ENCODE measurements at regions not wholly inside any gene's neighbourhood (a gene's known extent, or its start where the extent isn't known, plus 50 kb on each side); places are given as distances from the start of the nearest gene placed in this dataset.

GRCh38 chr5:166499447-166500240 lies 1791.8 kb upstream of the WWC1 start:
- H3K4me1 Mint-ChIP-seq (ENCODE audit: low read depth), result no peaks in the 10 kb centered on the region
- DNase-seq, result no peak
- H3K27me3 Mint-ChIP-seq, result no peaks in the 10 kb centered on the region
- no peak overlapping the region for H3K4me3 Mint-ChIP-seq
- intact Hi-C loops (cut with micrococcal nuclease), result no loop called here
- POLR2A ChIA-PET, result no interaction called here
- CTCF ChIA-PET, result no interaction called here
- H3K27ac Mint-ChIP-seq, result no peak overlapping the region
- peaks cover 4% of the 10 kb centered on the region for H3K9me3 Mint-ChIP-seq
- H3K36me3 Mint-ChIP-seq, result no peaks in the 10 kb centered on the region

DNA sequence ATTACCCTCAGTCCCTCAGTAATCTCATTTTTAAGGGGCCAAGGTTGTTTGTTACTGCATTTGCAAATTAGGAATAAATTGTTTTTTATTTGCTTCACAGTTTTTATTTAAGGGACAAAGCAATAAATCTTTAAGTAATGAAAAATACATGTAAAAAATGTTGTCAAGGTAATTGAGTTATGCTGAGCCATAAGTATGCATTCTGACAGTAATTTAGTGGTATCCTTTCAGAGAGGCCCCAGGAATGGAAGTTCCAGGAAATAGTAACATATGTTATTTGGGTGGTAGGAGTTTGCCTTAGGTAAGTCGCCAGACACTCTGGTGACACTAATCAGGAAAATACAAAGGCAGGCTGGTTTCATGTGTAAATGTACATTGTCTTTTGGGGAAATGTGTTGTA lies 1787.9 kb upstream of the WWC1 start:
- H3K4me3 Mint-ChIP-seq, result no peak overlapping the region
- peaks cover 6% of the 10 kb centered on the region for H3K9me3 Mint-ChIP-seq
- intact Hi-C loops (cut with micrococcal nuclease), result no loop called here
- no peak for DNase-seq
- POLR2A ChIA-PET, result no interaction called here
- no peaks in the 10 kb centered on the region for H3K27me3 Mint-ChIP-seq
- no peak overlapping the region for H3K27ac Mint-ChIP-seq
- H3K36me3 Mint-ChIP-seq, result no peaks in the 10 kb centered on the region
- CTCF ChIA-PET, result no interaction called here
- H3K4me1 Mint-ChIP-seq (ENCODE audit: low read depth), result no peaks in the 10 kb centered on the region

DNA sequence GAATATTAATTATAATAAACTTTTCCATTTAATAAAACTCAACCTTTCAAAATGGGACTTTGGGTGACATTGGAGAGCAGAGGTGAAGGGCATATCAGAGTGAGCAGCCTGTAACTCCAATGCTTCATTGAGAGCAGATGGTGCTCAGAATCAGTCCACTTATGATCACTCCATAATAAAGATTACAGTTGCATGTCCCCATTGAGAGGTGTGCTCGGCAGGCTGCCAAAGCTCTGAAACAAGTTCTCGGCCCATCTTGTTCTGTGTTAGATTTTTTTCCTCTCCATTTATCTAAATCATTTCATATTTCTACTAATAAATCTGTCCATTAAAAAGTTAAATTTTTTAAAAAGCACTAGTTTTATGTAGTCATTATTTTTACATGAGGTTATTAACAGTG lies 1786.4 kb upstream of the WWC1 start:
- H3K27me3 Mint-ChIP-seq, result no peaks in the 10 kb centered on the region
- H3K27ac Mint-ChIP-seq, result no peak overlapping the region
- peaks cover 10% of the 10 kb centered on the region for H3K9me3 Mint-ChIP-seq
- H3K4me3 Mint-ChIP-seq, result no peak overlapping the region
- no peaks in the 10 kb centered on the region for H3K4me1 Mint-ChIP-seq (ENCODE audit: low read depth)
- intact Hi-C loops (cut with micrococcal nuclease), result no loop called here
- no peak for DNase-seq
- ChIA-PET POLR2A (no interaction called here), CTCF (no interaction called here)
- H3K36me3 Mint-ChIP-seq, result no peaks in the 10 kb centered on the region

- intact Hi-C loops (cut with micrococcal nuclease), result no loop called here
- H3K9me3 Mint-ChIP-seq, result peaks cover 10% of the 10 kb centered on the region
- H3K27ac Mint-ChIP-seq, result no peak overlapping the region
- ChIA-PET POLR2A (no interaction called here), CTCF (no interaction called here)
- H3K4me1 Mint-ChIP-seq (ENCODE audit: low read depth), result no peaks in the 10 kb centered on the region
- no peaks in the 10 kb centered on the region for H3K36me3 Mint-ChIP-seq
- no peaks in the 10 kb centered on the region for H3K27me3 Mint-ChIP-seq
- no peak for DNase-seq
- no peak overlapping the region for H3K4me3 Mint-ChIP-seq
Observed at GRCh38 chr5:166505544-166505943, 1785.9 kb upstream of the WWC1 start.

DNA sequence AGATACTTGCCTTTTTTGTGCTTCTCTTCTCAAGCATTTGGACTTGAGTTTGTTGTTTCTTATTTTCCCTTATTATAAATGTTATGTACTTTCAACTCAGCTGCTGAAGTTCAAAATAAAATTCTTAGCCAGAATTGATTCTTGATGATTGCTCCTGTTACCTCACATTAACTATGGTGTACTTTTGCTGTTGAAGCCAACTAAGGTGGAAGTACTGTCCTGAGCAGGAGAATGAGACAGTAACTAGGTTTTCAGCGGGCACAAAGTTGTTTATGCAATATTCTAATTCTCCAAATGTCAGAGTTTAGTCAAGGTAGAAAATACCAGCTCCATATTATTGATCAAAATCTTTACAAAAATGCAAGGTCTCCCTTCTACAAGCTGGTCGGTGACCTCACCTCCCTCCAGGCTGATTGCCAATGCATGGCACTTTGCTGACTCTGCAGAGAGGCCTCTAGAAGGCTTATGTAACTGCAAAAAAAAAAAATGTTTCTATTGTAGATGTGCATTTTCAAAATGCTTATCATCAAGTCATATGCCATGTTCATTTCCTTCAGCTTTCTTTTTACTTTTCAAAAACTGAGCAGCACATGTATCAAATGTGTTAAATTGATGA lies 1783.5 kb upstream of the WWC1 start:
- H3K4me1 Mint-ChIP-seq (ENCODE audit: low read depth), result no peaks in the 10 kb centered on the region
- no peaks in the 10 kb centered on the region for H3K36me3 Mint-ChIP-seq
- H3K9me3 Mint-ChIP-seq, result peaks cover 15% of the 10 kb centered on the region

GRCh38 chr5:166509085-166509484 lies 1782.4 kb upstream of the WWC1 start:
- Mint-ChIP-seq H3K36me3 (no peaks in the 10 kb centered on the region), H3K4me1 (ENCODE audit: low read depth) (no peaks in the 10 kb centered on the region), H3K27ac (no peak overlapping the region), H3K4me3 (no peak overlapping the region), H3K9me3 (peaks cover 18% of the 10 kb centered on the region), H3K27me3 (no peaks in the 10 kb centered on the region)
- ChIA-PET POLR2A (no interaction called here), CTCF (no interaction called here)
- DNase-seq, result no peak
- intact Hi-C loops (cut with micrococcal nuclease), result no loop called here

More for the DNA sequence above, 1783.5 kb upstream of the WWC1 start:
- H3K27me3 Mint-ChIP-seq, result no peaks in the 10 kb centered on the region
- ChIA-PET CTCF (interaction anchor here (0.6 kb wide), 1 partner anchor 11 kb away, joined by 3 read pairs; no protein-coding TSS in a partner anchor), POLR2A (no interaction called here)
- no peak for DNase-seq
- no peak overlapping the region for H3K4me3 Mint-ChIP-seq
- no peak overlapping the region for H3K27ac Mint-ChIP-seq
- intact Hi-C loops (cut with micrococcal nuclease), result no loop called here

- Mint-ChIP-seq H3K27ac (no peak overlapping the region), H3K9me3 (peaks cover 14% of the 10 kb centered on the region), H3K4me1 (ENCODE audit: low read depth) (no peaks in the 10 kb centered on the region), H3K36me3 (no peaks in the 10 kb centered on the region), H3K27me3 (no peaks in the 10 kb centered on the region), H3K4me3 (no peak overlapping the region)
- intact Hi-C loops (cut with micrococcal nuclease), result no loop called here
- ChIA-PET CTCF (no interaction called here), POLR2A (no interaction called here)
- DNase-seq, result no peak
Observed at GRCh38 chr5:166517976-166518375, 1773.5 kb upstream of the WWC1 start.

- intact Hi-C loops (cut with micrococcal nuclease), result no loop called here
- POLR2A ChIA-PET, result no interaction called here
- Mint-ChIP-seq H3K27me3 (no peaks in the 10 kb centered on the region), H3K4me1 (ENCODE audit: low read depth) (no peaks in the 10 kb centered on the region), H3K27ac (no peak overlapping the region), H3K36me3 (no peaks in the 10 kb centered on the region), H3K9me3 (peaks cover 22% of the 10 kb centered on the region), H3K4me3 (no peak overlapping the region)
- no peak for DNase-seq
- CTCF ChIA-PET, result no interaction called here
Observed at GRCh38 chr5:166523206-166523605, 1768.2 kb upstream of the WWC1 start.

- no peaks in the 10 kb centered on the region for H3K27me3 Mint-ChIP-seq
- no peaks in the 10 kb centered on the region for H3K4me1 Mint-ChIP-seq (ENCODE audit: low read depth)
- H3K36me3 Mint-ChIP-seq, result no peaks in the 10 kb centered on the region
- DNase-seq, result no peak
- intact Hi-C loops (cut with micrococcal nuclease), result no loop called here
- peaks cover 11% of the 10 kb centered on the region for H3K9me3 Mint-ChIP-seq
- ChIA-PET POLR2A (no interaction called here), CTCF (interaction anchor here (0.6 kb wide), 1 partner anchor 16 kb away, joined by 3 read pairs; no protein-coding TSS in a partner anchor)
- H3K4me3 Mint-ChIP-seq, result no peak overlapping the region
- H3K27ac Mint-ChIP-seq, result no peak overlapping the region
Observed at GRCh38 chr5:166529200-166529599, 1762.2 kb upstream of the WWC1 start.

- intact Hi-C loops (cut with micrococcal nuclease), result no loop called here
- H3K4me3 Mint-ChIP-seq, result no peak overlapping the region
- H3K4me1 Mint-ChIP-seq (ENCODE audit: low read depth), result no peaks in the 10 kb centered on the region
- POLR2A ChIA-PET, result no interaction called here
- no peaks in the 10 kb centered on the region for H3K36me3 Mint-ChIP-seq
- CTCF ChIA-PET, result no interaction called here
- H3K27ac Mint-ChIP-seq, result no peak overlapping the region
- H3K27me3 Mint-ChIP-seq, result no peaks in the 10 kb centered on the region
- peaks cover 10% of the 10 kb centered on the region for H3K9me3 Mint-ChIP-seq
- DNase-seq, result no peak
Observed at GRCh38 chr5:166532456-166533220, 1758.8 kb upstream of the WWC1 start.

GRCh38 chr5:166535641-166536040 lies 1755.8 kb upstream of the WWC1 start:
- Mint-ChIP-seq H3K27me3 (no peaks in the 10 kb centered on the region), H3K4me1 (ENCODE audit: low read depth) (no peaks in the 10 kb centered on the region), H3K27ac (no peak overlapping the region), H3K36me3 (no peaks in the 10 kb centered on the region), H3K9me3 (peaks cover 15% of the 10 kb centered on the region), H3K4me3 (no peak overlapping the region)
- ChIA-PET POLR2A (no interaction called here), CTCF (no interaction called here)
- no peak for DNase-seq
- intact Hi-C loops (cut with micrococcal nuclease), result no loop called here

DNA sequence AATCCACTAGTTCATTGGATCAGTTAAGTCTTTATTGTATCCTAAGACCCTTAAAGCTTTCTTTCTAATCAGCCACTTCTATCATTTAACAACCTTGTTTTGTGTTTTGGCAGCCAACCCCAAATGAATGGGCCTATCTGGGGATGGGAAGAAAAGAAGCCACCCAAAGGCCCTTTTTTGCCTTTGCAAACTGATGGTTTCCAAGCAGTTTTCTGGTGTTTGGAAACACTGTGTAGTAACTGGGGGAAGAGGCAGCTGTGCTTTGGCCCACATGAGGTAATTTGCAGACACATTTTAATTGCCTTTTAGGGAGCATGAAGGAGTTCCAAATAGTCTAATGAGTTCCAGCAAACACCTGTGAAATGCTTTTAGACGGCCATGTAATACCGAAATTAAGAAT lies 1751.3 kb upstream of the WWC1 start:
- intact Hi-C loops (cut with micrococcal nuclease), result no loop called here
- DNase-seq, result no peak
- peaks cover 18% of the 10 kb centered on the region for H3K9me3 Mint-ChIP-seq
- POLR2A ChIA-PET, result no interaction called here
- H3K27ac Mint-ChIP-seq, result no peak overlapping the region
- no peaks in the 10 kb centered on the region for H3K27me3 Mint-ChIP-seq
- no peak overlapping the region for H3K4me3 Mint-ChIP-seq
- no peaks in the 10 kb centered on the region for H3K4me1 Mint-ChIP-seq (ENCODE audit: low read depth)
- no peaks in the 10 kb centered on the region for H3K36me3 Mint-ChIP-seq
- CTCF ChIA-PET, result no interaction called here

DNA sequence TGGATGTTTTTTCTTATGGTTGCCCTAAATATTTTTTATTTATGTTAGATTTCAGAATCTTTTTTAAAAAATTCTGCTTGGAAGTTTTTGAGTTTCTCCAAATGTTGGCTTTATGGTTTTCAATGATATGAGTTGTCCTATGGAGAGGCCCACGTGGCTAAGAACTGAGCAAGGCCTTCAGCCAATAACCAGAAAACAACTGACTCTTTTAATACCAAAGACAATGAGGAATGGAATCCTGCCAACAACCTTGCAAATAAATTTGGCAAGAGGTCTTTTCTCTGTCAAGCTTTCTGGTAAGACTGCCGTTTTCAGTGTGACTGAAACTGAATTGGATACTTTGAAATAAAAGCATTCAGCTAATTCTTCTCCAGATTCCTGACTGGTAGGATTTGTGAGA lies 1740.1 kb upstream of the WWC1 start:
- H3K27ac Mint-ChIP-seq, result no peak overlapping the region
- H3K9me3 Mint-ChIP-seq, result peaks cover 10% of the 10 kb centered on the region
- CTCF ChIA-PET, result no interaction called here
- no peaks in the 10 kb centered on the region for H3K4me1 Mint-ChIP-seq (ENCODE audit: low read depth)
- no peaks in the 10 kb centered on the region for H3K27me3 Mint-ChIP-seq
- no peak for DNase-seq
- intact Hi-C loops (cut with micrococcal nuclease), result no loop called here
- POLR2A ChIA-PET, result no interaction called here
- no peaks in the 10 kb centered on the region for H3K36me3 Mint-ChIP-seq
- no peak overlapping the region for H3K4me3 Mint-ChIP-seq
